GM23338 (cell line): ENCODE measurements at regions not wholly inside any gene's neighbourhood (a gene's known extent, or its start where the extent isn't known, plus 50 kb on each side); places are given as distances from the start of the nearest gene placed in this dataset.

Experiments used
- ATAC-seq: fragments of 200-7000 bp; cut with Tn5 transposase; 3 replicates; pipeline ENCODE4 v1.9.1; 2020
- DNase-seq: peaks from one replicate; pipeline ENCODE4 v3.0.0-alpha.2; 2015; ENCODE audit warnings: low spot score
- H2AFZ ChIP-seq: fragments of 200-600 bp; sonication (generic); 2 replicates; pipeline ENCODE4 v1.8.0; 2016; ENCODE audit warnings: antibody characterized with exemption, mild to moderate bottlenecking, moderate library complexity
- H3F3A ChIP-seq: fragments of 200-600 bp; sonication (generic); replicated peaks from 2 replicates; pipeline ENCODE4 v1.8.0; 2017; ENCODE audit warnings: antibody characterized with exemption, mixed run types, low read depth
- H3K27ac ChIP-seq: fragments of 200-600 bp; sonication (generic); 2 replicates; pipeline ENCODE4 v1.6.1; 2016; ENCODE audit warnings: low read depth
- H3K27me3 ChIP-seq: fragments of 200-600 bp; sonication (generic); 2 replicates; pipeline ENCODE4 v1.8.0; 2016; ENCODE audit warnings: mild to moderate bottlenecking, mixed run types, moderate library complexity; ENCODE audit not compliant: insufficient read depth
- H3K36me3 ChIP-seq: fragments of 200-600 bp; sonication (generic); 2 replicates; pipeline ENCODE4 v1.8.0; 2016; ENCODE audit warnings: mild to moderate bottlenecking; ENCODE audit not compliant: insufficient read depth
- H3K4me1 ChIP-seq: fragments of 200-600 bp; sonication (generic); 2 replicates; pipeline ENCODE4 v1.8.0; 2016; ENCODE audit warnings: mild to moderate bottlenecking, moderate library complexity; ENCODE audit not compliant: insufficient read depth
- H3K4me2 ChIP-seq: fragments of 200-600 bp; sonication (generic); 2 replicates; pipeline ENCODE4 v1.7.1; 2017; ENCODE audit warnings: mixed run types
- H3K4me3 ChIP-seq: fragments of 200-600 bp; sonication (generic); 2 replicates; pipeline ENCODE4 v1.6.1; 2016; ENCODE audit warnings: mixed run types
- H3K79me2 ChIP-seq: fragments of 200-600 bp; sonication (generic); replicated peaks from 2 replicates; pipeline ENCODE4 v1.8.0; 2017; ENCODE audit warnings: mild to moderate bottlenecking; ENCODE audit not compliant: insufficient read depth
- H3K9me2 ChIP-seq: fragments of 200-600 bp; sonication (generic); 2 replicates; pipeline ENCODE4 v1.8.0; 2017; ENCODE audit not compliant: insufficient read depth
- H4K20me1 ChIP-seq: fragments of 200-600 bp; sonication (generic); replicated peaks from 2 replicates; pipeline ENCODE4 v1.8.0; 2017; ENCODE audit warnings: mild to moderate bottlenecking; ENCODE audit not compliant: insufficient read depth
- H3K27ac Mint-ChIP-seq: 2 replicates; pipeline ENCODE4 v1.8.0; 2020; ENCODE audit warnings: inconsistent platforms, mild to moderate bottlenecking, moderate library complexity, mixed read lengths
- H3K27me3 Mint-ChIP-seq: 3 replicates; pipeline ENCODE4 v1.8.0; 2022; ENCODE audit warnings: low read depth, mild to moderate bottlenecking, moderate library complexity, mixed read lengths, inconsistent platforms; ENCODE audit not compliant: insufficient read depth, poor library complexity
- H3K36me3 Mint-ChIP-seq: 3 replicates; pipeline ENCODE4 v1.8.0; 2021; ENCODE audit warnings: low read depth, mild to moderate bottlenecking, inconsistent platforms, moderate library complexity, mixed read lengths
- H3K4me1 Mint-ChIP-seq: 3 replicates; pipeline ENCODE4 v1.8.0; 2020; ENCODE audit warnings: mild to moderate bottlenecking, inconsistent platforms, mixed read lengths
- H3K4me3 Mint-ChIP-seq: 3 replicates; pipeline ENCODE4 v1.8.0; 2021; ENCODE audit warnings: moderate library complexity, mild to moderate bottlenecking, inconsistent platforms, mixed read lengths
- H3K9me3 Mint-ChIP-seq: 3 replicates; pipeline ENCODE4 v1.8.0; 2020; ENCODE audit warnings: moderate library complexity, mild to moderate bottlenecking, inconsistent platforms, mixed read lengths
- CREB1 ChIP-seq: fragments of 250-450 bp; sonication (Bioruptor Pico); IDR thresholded peaks from 2 replicates; pipeline ENCODE4 v1.5.0; 2020; ENCODE audit warnings: low read depth, mild to moderate bottlenecking, moderate library complexity
- CTCF ChIP-seq, 2 experiments: fragments of 200-600 bp in 1 of 2; sonication (generic) in 1 of 2; conservative IDR thresholded peaks; 2 replicates each; pipeline versions ENCODE4 v1.5.1 to v1.6.1; 2016 to 2017; ENCODE audit warnings: antibody characterized with exemption in 2 of 2, low read depth in 2 of 2, mild to moderate bottlenecking in 2 of 2, moderate library complexity in 1 of 2
- ETS1 ChIP-seq: IDR thresholded peaks from 2 replicates; pipeline ENCODE4 v1.6.1; 2016; ENCODE audit warnings: antibody characterized with exemption
- EZH2 ChIP-seq: fragments of 200-600 bp; sonication (generic); IDR thresholded peaks from one replicate; pipeline ENCODE4 v1.8.0; 2017; ENCODE audit warnings: antibody characterized with exemption, mild to moderate bottlenecking, low read depth; ENCODE audit not compliant: unreplicated experiment
- EZH2phosphoT487 ChIP-seq: fragments of 200-600 bp; sonication (generic); IDR thresholded peaks from one replicate; pipeline ENCODE4 v1.8.1; 2018; ENCODE audit warnings: antibody characterized with exemption; ENCODE audit not compliant: unreplicated experiment
- JUNB ChIP-seq: IDR thresholded peaks from one replicate; pipeline ENCODE4 v1.6.1; 2016; ENCODE audit warnings: antibody characterized with exemption; ENCODE audit not compliant: unreplicated experiment
- NANOG ChIP-seq: IDR thresholded peaks from 2 replicates; pipeline ENCODE4 v1.6.1; 2016; ENCODE audit warnings: antibody characterized with exemption, borderline replicate concordance
- POLR2AphosphoS5 ChIP-seq: IDR thresholded peaks from 2 replicates; pipeline ENCODE4 v1.6.1; 2016; ENCODE audit warnings: antibody characterized with exemption, low read depth
- REST ChIP-seq: IDR thresholded peaks from one replicate; pipeline ENCODE4 v1.6.1; 2018; ENCODE audit warnings: antibody characterized with exemption; ENCODE audit not compliant: unreplicated experiment
- STAT1 ChIP-seq: IDR thresholded peaks from one replicate; pipeline ENCODE4 v1.6.1; 2016; ENCODE audit warnings: antibody characterized with exemption; ENCODE audit not compliant: unreplicated experiment
- ZNF114 ChIP-seq: fragments of 250-450 bp; sonication (Bioruptor Pico); IDR thresholded peaks from 2 replicates; pipeline ENCODE4 v1.5.0; 2020; ENCODE audit warnings: mild to moderate bottlenecking, moderate library complexity
- ZNF331 ChIP-seq: fragments of 250-450 bp; sonication (Bioruptor Pico); IDR thresholded peaks from 2 replicates; pipeline ENCODE4 v1.5.0; 2020; ENCODE audit warnings: low read depth, mild to moderate bottlenecking, moderate library complexity

- no peaks in the 10 kb centered on the region for H3K36me3 Mint-ChIP-seq
- no peak overlapping the region for H3K27ac Mint-ChIP-seq
- Histone ChIP-seq H3K4me3 (no peak overlapping the region), H3K9me2 (peaks cover 15% of the 10 kb centered on the region; the same call in 1 of the 2 replicates), H3K27me3 (no peaks in the 10 kb centered on the region), H4K20me1 (no peaks in the 10 kb centered on the region), H3K36me3 (no peaks in the 10 kb centered on the region), H3K79me2 (no peaks in the 10 kb centered on the region), H3K27ac (no peak overlapping the region), H2AFZ (peak overlapping the region; percentile 25; the same call in 1 of the 2 replicates), H3K4me2 (no peak overlapping the region), H3F3A (no peaks in the 10 kb centered on the region), H3K4me1 (0 out of 2 replicates have a peak, but pooled peaks cover 4% of the 10 kb centered on the region)
- no peak overlapping the region for H3K4me3 Mint-ChIP-seq
- peak; percentile 11 for DNase-seq
- peaks cover 3% of the 10 kb centered on the region; the same call in 1 of the 3 replicates for H3K4me1 Mint-ChIP-seq
- no peak for TF ChIP-seq JUNB
- H3K27me3 Mint-ChIP-seq: no peaks in the 10 kb centered on the region
- no peaks in the 10 kb centered on the region for H3K9me3 Mint-ChIP-seq
- ATAC-seq: no peak
Measured at GRCh38 chr13:47480951-47481350, 520.1 kb downstream of the SUCLA2 start.

- Histone ChIP-seq H3K36me3 (no peaks in the 10 kb centered on the region), H3K4me3 (no peak overlapping the region), H3K27me3 (no peaks in the 10 kb centered on the region), H3K79me2 (no peaks in the 10 kb centered on the region), H2AFZ (no peak overlapping the region), H4K20me1 (no peaks in the 10 kb centered on the region), H3F3A (no peaks in the 10 kb centered on the region), H3K27ac (no peak overlapping the region), H3K4me1 (0 out of 2 replicates have a peak, but pooled peaks cover 8% of the 10 kb centered on the region), H3K9me2 (peaks cover 15% of the 10 kb centered on the region; the same call in 1 of the 2 replicates), H3K4me2 (no peak overlapping the region)
- H3K4me1 Mint-ChIP-seq: peaks cover 9% of the 10 kb centered on the region; the same call in 2 of the 3 replicates
- no peaks in the 10 kb centered on the region for H3K36me3 Mint-ChIP-seq
- H3K9me3 Mint-ChIP-seq: no peaks in the 10 kb centered on the region
- no peaks in the 10 kb centered on the region for H3K27me3 Mint-ChIP-seq
- no peak overlapping the region for H3K4me3 Mint-ChIP-seq
- no peak for DNase-seq
- H3K27ac Mint-ChIP-seq: no peak overlapping the region
- no peak for ATAC-seq
- no peak for TF ChIP-seq ZNF331
- no peak for TF ChIP-seq REST
- no peak for TF ChIP-seq STAT1
- TF ChIP-seq EZH2: no peak
- TF ChIP-seq POLR2AphosphoS5: no peak
- no peak for TF ChIP-seq ETS1
- no peak for TF ChIP-seq ZNF114 (CRISPR knock-in tag)
- no peak for TF ChIP-seq CTCF (conservative IDR thresholded peaks at IDR 0.05; ENCODE audit: low read depth in 2 of 2)
- TF ChIP-seq EZH2phosphoT487: no peak
- TF ChIP-seq CREB1: no peak
- no peak for TF ChIP-seq JUNB
- TF ChIP-seq NANOG: no peak
Measured at GRCh38 chr13:47480121-47480520, 521.0 kb downstream of the SUCLA2 start.
